ENCODE measurements at regions not wholly inside any gene's neighbourhood (a gene's known extent, or its start where the extent isn't known, plus 50 kb on each side); places are given as distances from the start of the nearest gene placed in this dataset.

- no peak overlapping the region for H3K4me3 ChIP-seq (replicated peaks in 1 of 3; ENCODE audit: insufficient read depth in 1 of 3, low read depth in 1 of 3, low read length in 3 of 3)
- FAIRE-seq (no peak), DNase-seq (ENCODE audit: low read depth, low spot score) (no peak)
- no peak overlapping the region for H3K27ac ChIP-seq (ENCODE audit: insufficient read depth, low read depth, low read length)
- intact Hi-C loops (cut with micrococcal nuclease), result no loop called here
- H3K9ac ChIP-seq (replicated peaks; ENCODE audit: extremely low read depth, insufficient read depth, low read length), result no peak overlapping the region
- no peaks in the 10 kb centered on the region for H3K36me3 ChIP-seq (ENCODE audit: control insufficient read depth in 2 of 2, extremely low read depth in 1 of 2, insufficient read depth in 2 of 2, low read length in 2 of 2)
- H3K9me1 ChIP-seq (replicated peaks; ENCODE audit: control insufficient read depth, extremely low read depth, insufficient read depth, low read length), result no peaks in the 10 kb centered on the region
- H2AFZ ChIP-seq (ENCODE audit: low read depth, low read length), result no peak overlapping the region
- TF ChIP-seq FOS (IDR thresholded peaks at IDR 0.05; ENCODE audit: borderline replicate concordance, insufficient read depth, low read length) (no peak), GATA2 (IDR thresholded peaks at IDR 0.05; ENCODE audit: insufficient read depth, insufficient read length, low read depth, low read length) (no peak), MAX (IDR thresholded peaks at IDR 0.05; ENCODE audit: insufficient read depth, insufficient read length) (no peak), POLR2AphosphoS5 (IDR thresholded peaks at IDR 0.05; ENCODE audit: insufficient read depth, low read depth, low read length) (no peak), CTCF (IDR thresholded peaks at IDR 0.05; ENCODE audit: extremely low read depth in 1 of 2, insufficient read depth in 1 of 2, low read depth in 1 of 2, low read length in 2 of 2) (no peak), EZH2 (IDR thresholded peaks at IDR 0.05; ENCODE audit: borderline replicate concordance, low read depth, low read length, severe bottlenecking) (no peak), POLR2A (IDR thresholded peaks at IDR 0.05; ENCODE audit: low read depth, low read length) (no peak), MYC (IDR thresholded peaks at IDR 0.05; ENCODE audit: low read depth, low read length) (no peak), JUN (IDR thresholded peaks at IDR 0.05; ENCODE audit: borderline replicate concordance, insufficient read depth, insufficient read length, low read depth) (no peak)
- no peak overlapping the region for H3K4me2 ChIP-seq (ENCODE audit: insufficient read depth, low read length)
- H4K20me1 ChIP-seq (replicated peaks; ENCODE audit: control insufficient read depth, extremely low read depth, insufficient read depth, low read length), result no peaks in the 10 kb centered on the region
- H3K79me2 ChIP-seq (ENCODE audit: control insufficient read depth, insufficient read depth, low read length), result no peaks in the 10 kb centered on the region
- ChIA-PET POLR2A (no interaction called here), CTCF (interaction anchor here (0.7 to 1.2 kb wide), 8 partner anchors 10 to 157 kb away, joined by 3 to 4 read pairs (median 3); no protein-coding TSS in a partner anchor)
- no peaks in the 10 kb centered on the region for H3K9me3 ChIP-seq (replicated peaks; ENCODE audit: control insufficient read depth, insufficient read depth, low read length)
- no TSS peak for BruUV-seq (replicated peaks)
- H3K27me3 ChIP-seq (ENCODE audit: control insufficient read depth in 2 of 2, insufficient read depth in 2 of 2, low read length in 2 of 2), result peaks cover 17 to 27% of the 10 kb centered on the region in 2 experiments
- dilution Hi-C loops (cut with MboI; ENCODE audit: extremely low pct_ligation_motif_present, low sequenced_read_pairs), result no loop called here
- no peaks in the 10 kb centered on the region for H3K4me1 ChIP-seq (ENCODE audit: control insufficient read depth, extremely low read depth, insufficient read depth, low read length)
These were observed 146.3 kb upstream of the FOXF1 start for GRCh38 chr16:86363836-86364618.

All from endothelial cell of umbilical vein (primary cell).